ENCODE measurements at regions not wholly inside any gene's neighbourhood (a gene's known extent, or its start where the extent isn't known, plus 50 kb on each side); places are given as distances from the start of the nearest gene placed in this dataset.

- TF ChIP-seq EZH2 (IDR thresholded peaks at IDR 0.05; ENCODE audit: borderline replicate concordance, insufficient read depth, low read length, poor library complexity, severe bottlenecking), result no peak
- no peak for TF ChIP-seq CTCF (IDR thresholded peaks at IDR 0.05; ENCODE audit: poor library complexity, severe bottlenecking)
Measured at GRCh38 chr11:123362186-123362585, 67.9 kb upstream of the GRAMD1B start.
